Neural progenitor cell (in vitro differentiated cells): ENCODE measurements at regions not wholly inside any gene's neighbourhood (a gene's known extent, or its start where the extent isn't known, plus 50 kb on each side); places are given as distances from the start of the nearest gene placed in this dataset.

ENCODE experiments used
- DNase-seq: peaks from one replicate; pipeline ENCODE4 v3.0.0-alpha.2; 2016; ENCODE audit warnings: low spot score
- H2AFZ ChIP-seq: fragments of 200-600 bp; sonication (generic); replicated peaks from 2 replicates; pipeline ENCODE4 v1.6.1; 2016; ENCODE audit warnings: antibody characterized with exemption
- H3F3A ChIP-seq: fragments of 200-600 bp; sonication (generic); 2 replicates; pipeline ENCODE4 v1.6.1; 2016; ENCODE audit warnings: antibody characterized with exemption, low read depth
- H3K27ac ChIP-seq: fragments of 200-600 bp; sonication (generic); 2 replicates; pipeline ENCODE4 v1.5.1; 2016; ENCODE audit warnings: mild to moderate bottlenecking
- H3K27me3 ChIP-seq: fragments of 200-600 bp; sonication (generic); 2 replicates; pipeline ENCODE4 v1.6.1; 2016; ENCODE audit warnings: mild to moderate bottlenecking, moderate library complexity
- H3K36me3 ChIP-seq: fragments of 200-600 bp; sonication (generic); 2 replicates; pipeline ENCODE4 v1.5.1; 2016
- H3K4me1 ChIP-seq: fragments of 200-600 bp; sonication (generic); 2 replicates; pipeline ENCODE4 v1.6.1; 2016; ENCODE audit warnings: mixed run types
- H3K4me2 ChIP-seq: fragments of 200-600 bp; sonication (generic); 2 replicates; pipeline ENCODE4 v1.6.1; 2016
- H3K4me3 ChIP-seq: fragments of 200-600 bp; sonication (generic); 2 replicates; pipeline ENCODE4 v1.5.1; 2016
- H3K79me2 ChIP-seq: fragments of 200-600 bp; sonication (generic); 2 replicates; pipeline ENCODE4 v1.6.1; 2016; ENCODE audit warnings: low read depth
- H3K9ac ChIP-seq: fragments of 200-600 bp; sonication (generic); 2 replicates; pipeline ENCODE4 v1.6.1; 2016
- H3K9me3 ChIP-seq: fragments of 200-600 bp; sonication (generic); 2 replicates; pipeline ENCODE4 v1.5.1; 2016; ENCODE audit warnings: low read depth
- H4K20me1 ChIP-seq: fragments of 200-600 bp; sonication (generic); 2 replicates; pipeline ENCODE4 v1.6.1; 2016; ENCODE audit warnings: low read depth
- H3K27ac Mint-ChIP-seq: 3 replicates; pipeline ENCODE4 v1.8.0; 2021; ENCODE audit warnings: mixed read lengths
- H3K27me3 Mint-ChIP-seq: 2 replicates; pipeline ENCODE4 v1.8.0; 2022; ENCODE audit warnings: low read depth, mild to moderate bottlenecking, inconsistent platforms, moderate library complexity, mixed read lengths; ENCODE audit not compliant: insufficient read depth
- H3K36me3 Mint-ChIP-seq: 3 replicates; pipeline ENCODE4 v1.8.0; 2021; ENCODE audit warnings: mixed read lengths
- H3K4me1 Mint-ChIP-seq: 3 replicates; pipeline ENCODE4 v1.8.0; 2021; ENCODE audit warnings: mixed read lengths
- H3K4me3 Mint-ChIP-seq: 3 replicates; pipeline ENCODE4 v1.8.0; 2021; ENCODE audit warnings: mild to moderate bottlenecking, moderate library complexity, mixed read lengths
- H3K9me3 Mint-ChIP-seq: 3 replicates; pipeline ENCODE4 v1.8.0; 2020; ENCODE audit warnings: mixed read lengths
- EZH2 ChIP-seq: fragments of 200-600 bp; sonication (generic); IDR thresholded peaks from 2 replicates; pipeline ENCODE4 v1.6.1; 2017; ENCODE audit warnings: antibody characterized with exemption, mild to moderate bottlenecking, moderate library complexity
- EZH2phosphoT487 ChIP-seq: fragments of 200-600 bp; sonication (generic); IDR thresholded peaks from 2 replicates; pipeline ENCODE4 v1.6.1; 2017; ENCODE audit warnings: antibody characterized with exemption
- TF ChIP-seq, protein P1 (sequence below): fragments of 200-600 bp; sonication (generic); IDR thresholded peaks from 2 replicates; pipeline ENCODE4 v1.5.1; 2017; ENCODE audit warnings: antibody characterized with exemption, mild to moderate bottlenecking

DNA sequence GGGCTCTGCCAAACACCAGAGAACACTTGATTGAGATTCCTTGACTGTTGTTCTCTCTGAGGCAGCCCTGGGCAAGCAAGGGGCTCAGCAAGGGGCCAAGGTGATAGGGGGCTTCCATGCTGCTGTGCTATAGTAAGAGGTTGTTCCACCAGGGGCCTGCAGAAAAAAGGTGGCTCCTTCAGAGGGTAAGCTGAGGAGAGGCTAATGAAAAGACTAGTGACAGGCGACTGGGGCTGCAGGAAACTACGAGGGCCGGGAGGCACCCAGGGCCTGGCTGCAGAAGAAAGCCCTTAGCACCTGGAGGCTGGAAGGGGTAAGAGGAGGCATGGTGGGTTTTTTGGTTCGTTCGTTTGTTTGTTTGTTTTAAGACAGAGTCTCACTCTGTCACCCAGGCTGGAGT lies 88.0 kb upstream of the CTNNA1 start:
- peaks cover 4% of the 10 kb centered on the region for H3F3A ChIP-seq
- H3K9me3 ChIP-seq: no peaks in the 10 kb centered on the region
- Mint-ChIP-seq H3K4me3 (no peak overlapping the region), H3K27me3 (peaks cover 2% of the 10 kb centered on the region), H3K27ac (peak overlapping the region; percentile 67), H3K9me3 (no peaks in the 10 kb centered on the region), H3K4me1 (peaks cover 39% of the 10 kb centered on the region), H3K36me3 (no peaks in the 10 kb centered on the region)
- DNase-seq: no peak
- no peak overlapping the region for H3K4me3 ChIP-seq
- no peak overlapping the region for H3K27ac ChIP-seq
- H3K9ac ChIP-seq: no peak overlapping the region
- H3K27me3 ChIP-seq: no peaks in the 10 kb centered on the region
- H4K20me1 ChIP-seq: no peaks in the 10 kb centered on the region
- H3K36me3 ChIP-seq: no peaks in the 10 kb centered on the region
- TF ChIP-seq EZH2 (no peak), EZH2phosphoT487 (no peak)
- TF ChIP-seq, protein P1, sequence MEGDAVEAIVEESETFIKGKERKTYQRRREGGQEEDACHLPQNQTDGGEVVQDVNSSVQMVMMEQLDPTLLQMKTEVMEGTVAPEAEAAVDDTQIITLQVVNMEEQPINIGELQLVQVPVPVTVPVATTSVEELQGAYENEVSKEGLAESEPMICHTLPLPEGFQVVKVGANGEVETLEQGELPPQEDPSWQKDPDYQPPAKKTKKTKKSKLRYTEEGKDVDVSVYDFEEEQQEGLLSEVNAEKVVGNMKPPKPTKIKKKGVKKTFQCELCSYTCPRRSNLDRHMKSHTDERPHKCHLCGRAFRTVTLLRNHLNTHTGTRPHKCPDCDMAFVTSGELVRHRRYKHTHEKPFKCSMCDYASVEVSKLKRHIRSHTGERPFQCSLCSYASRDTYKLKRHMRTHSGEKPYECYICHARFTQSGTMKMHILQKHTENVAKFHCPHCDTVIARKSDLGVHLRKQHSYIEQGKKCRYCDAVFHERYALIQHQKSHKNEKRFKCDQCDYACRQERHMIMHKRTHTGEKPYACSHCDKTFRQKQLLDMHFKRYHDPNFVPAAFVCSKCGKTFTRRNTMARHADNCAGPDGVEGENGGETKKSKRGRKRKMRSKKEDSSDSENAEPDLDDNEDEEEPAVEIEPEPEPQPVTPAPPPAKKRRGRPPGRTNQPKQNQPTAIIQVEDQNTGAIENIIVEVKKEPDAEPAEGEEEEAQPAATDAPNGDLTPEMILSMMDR: no peak
- H2AFZ ChIP-seq: no peak overlapping the region
- H3K79me2 ChIP-seq: no peaks in the 10 kb centered on the region
- H3K4me2 ChIP-seq: no peak overlapping the region
- H3K4me1 ChIP-seq: peaks cover 4% of the 10 kb centered on the region

DNA sequence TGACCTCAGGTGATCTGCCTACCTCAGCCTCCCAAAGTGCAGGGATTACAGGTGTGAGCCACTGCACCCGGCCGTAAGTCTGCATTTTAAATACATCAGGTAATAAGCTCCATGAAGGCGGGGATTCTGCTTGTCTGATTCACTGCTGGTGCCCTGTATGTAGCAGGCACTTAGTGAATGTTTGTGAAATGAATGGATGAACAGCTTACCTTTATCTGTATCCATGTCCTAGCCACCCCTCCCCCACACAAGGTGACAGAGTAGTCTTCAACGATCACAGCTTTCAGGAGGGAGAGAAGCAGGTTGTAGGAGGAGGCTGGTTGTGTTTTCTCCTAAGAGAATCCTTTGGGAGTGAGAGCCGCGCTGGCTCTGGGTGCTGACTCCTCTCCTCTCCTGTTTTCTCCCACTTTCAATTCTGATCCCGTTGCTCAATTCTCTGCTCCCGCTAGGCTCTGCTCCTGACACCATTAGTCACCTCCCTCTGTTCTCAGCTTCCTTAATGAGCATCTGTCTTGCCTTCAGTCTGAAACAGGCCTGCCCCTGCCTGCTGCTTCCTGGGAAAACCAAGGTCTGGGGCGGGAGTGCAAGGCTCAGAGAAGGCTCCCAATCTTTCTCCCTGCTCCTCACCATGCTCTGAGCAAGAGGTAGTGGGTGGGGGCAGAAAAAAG lies 88.8 kb upstream of the CTNNA1 start:
- H3K9ac ChIP-seq: no peak overlapping the region
- H3K36me3 ChIP-seq: no peaks in the 10 kb centered on the region
- no peak overlapping the region for H3K4me3 ChIP-seq
- H3K4me1 ChIP-seq: peaks cover 4% of the 10 kb centered on the region
- TF ChIP-seq, protein P1: no peak
- TF ChIP-seq EZH2phosphoT487: no peak
- Mint-ChIP-seq H3K9me3 (no peaks in the 10 kb centered on the region), H3K27ac (peak overlapping the region; percentile 10), H3K27me3 (peaks cover 2% of the 10 kb centered on the region), H3K36me3 (no peaks in the 10 kb centered on the region), H3K4me3 (no peak overlapping the region), H3K4me1 (peaks cover 41% of the 10 kb centered on the region)
- H3K27me3 ChIP-seq: no peaks in the 10 kb centered on the region
- H3K9me3 ChIP-seq: no peaks in the 10 kb centered on the region
- no peak for DNase-seq
- H3K79me2 ChIP-seq: no peaks in the 10 kb centered on the region
- peaks cover 4% of the 10 kb centered on the region for H3F3A ChIP-seq
- H2AFZ ChIP-seq: peak overlapping the region; percentile 37
- no peak overlapping the region for H3K27ac ChIP-seq
- H3K4me2 ChIP-seq: no peak overlapping the region
- no peaks in the 10 kb centered on the region for H4K20me1 ChIP-seq

DNA sequence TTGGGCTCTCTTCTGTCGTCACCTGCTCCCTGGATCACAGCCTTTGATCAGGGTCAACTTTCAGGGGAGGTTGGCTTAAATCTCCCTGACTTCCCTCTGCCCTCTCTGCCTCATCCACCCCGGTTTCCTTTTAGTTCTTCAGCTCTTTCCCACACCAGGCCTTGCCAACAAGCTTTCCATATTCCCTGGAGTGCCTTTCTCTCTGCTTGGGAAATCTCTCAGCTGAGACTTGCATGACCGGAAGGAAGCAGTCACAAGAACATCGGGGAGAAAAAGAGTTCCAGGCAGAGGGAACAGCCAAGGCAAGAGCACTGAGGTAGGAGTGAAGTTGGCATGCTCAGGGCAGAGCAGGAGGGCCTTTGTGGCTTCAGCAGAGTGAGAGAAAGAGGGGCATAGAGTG lies 88.4 kb upstream of the HSPA9 start:
- H3K4me3 ChIP-seq: no peak overlapping the region
- no peaks in the 10 kb centered on the region for H3K9me3 ChIP-seq
- H4K20me1 ChIP-seq: no peaks in the 10 kb centered on the region
- H3K4me3 Mint-ChIP-seq: peak overlapping the region; percentile 7
- H3K36me3 Mint-ChIP-seq: no peaks in the 10 kb centered on the region
- DNase-seq: no peak
- H3K36me3 ChIP-seq: no peaks in the 10 kb centered on the region
- peaks cover 4% of the 10 kb centered on the region for H3F3A ChIP-seq
- no peak overlapping the region for H2AFZ ChIP-seq
- peaks cover 13% of the 10 kb centered on the region for H3K4me1 ChIP-seq
- H3K9ac ChIP-seq: no peak overlapping the region
- H3K4me1 Mint-ChIP-seq: peaks cover 39% of the 10 kb centered on the region
- no peak overlapping the region for H3K4me2 ChIP-seq
- no peak overlapping the region for H3K27ac ChIP-seq
- peaks cover 2% of the 10 kb centered on the region for H3K27me3 Mint-ChIP-seq
- no peaks in the 10 kb centered on the region for H3K27me3 ChIP-seq
- no peaks in the 10 kb centered on the region for H3K79me2 ChIP-seq
- no peak for TF ChIP-seq EZH2
- TF ChIP-seq, protein P1: no peak
- no peak for TF ChIP-seq EZH2phosphoT487
- no peak overlapping the region for H3K27ac Mint-ChIP-seq
- H3K9me3 Mint-ChIP-seq: no peaks in the 10 kb centered on the region
